ENCODE measurements at regions not wholly inside any gene's neighbourhood (a gene's known extent, or its start where the extent isn't known, plus 50 kb on each side); places are given as distances from the start of the nearest gene placed in this dataset.

- no peak for DNase-seq (ENCODE audit: low read depth in 6 of 9, low spot score in 9 of 9)
- WGBS = 95% methylated on average over 11 of the region's 11 CpGs
- H3K9me3 ChIP-seq (ENCODE audit: control insufficient read depth in 2 of 2, insufficient read depth in 1 of 2, low read length in 1 of 2) = no peaks in the 10 kb centered on the region
Observed at GRCh38 chr15:70395164-70395563, 297.4 kb upstream of the TLE3 start.

GRCh38 chr15:70390723-70391122 is 293.0 kb upstream of the TLE3 start:
- Histone ChIP-seq H3K9me3 (ENCODE audit: control insufficient read depth in 2 of 2, insufficient read depth in 1 of 2, low read length in 1 of 2) (no peaks in the 10 kb centered on the region), H3K4me3 (ENCODE audit: low read length in 2 of 2) (no peak overlapping the region), H3K36me3 (ENCODE audit: control insufficient read depth in 2 of 2, insufficient read depth in 2 of 2, low read length in 1 of 2) (no peaks in the 10 kb centered on the region), H3K27ac (ENCODE audit: low read depth in 1 of 2, low read length in 1 of 2) (no peak overlapping the region), H3K4me1 (ENCODE audit: control insufficient read depth in 2 of 2, insufficient read depth in 2 of 2, low read length in 2 of 2) (no peaks in the 10 kb centered on the region), H3K27me3 (ENCODE audit: control insufficient read depth in 2 of 2, insufficient read depth in 1 of 2, low read length in 1 of 2) (peaks cover 0 to 2% of the 10 kb centered on the region in 2 donors)
- DNase-seq (ENCODE audit: low read depth in 6 of 9, low spot score in 9 of 9) = no peak

More at GRCh38 chr15:70395164-70395563, 297.4 kb upstream of the TLE3 start:
- H3K4me1 ChIP-seq (ENCODE audit: control insufficient read depth in 2 of 2, insufficient read depth in 2 of 2, low read length in 2 of 2) = peaks cover 0 to 6% of the 10 kb centered on the region in 2 donors
- no peaks in the 10 kb centered on the region for H3K36me3 ChIP-seq (ENCODE audit: control insufficient read depth in 2 of 2, insufficient read depth in 2 of 2, low read length in 1 of 2)
- peaks cover 0 to 2% of the 10 kb centered on the region in 2 donors for H3K27me3 ChIP-seq (ENCODE audit: control insufficient read depth in 2 of 2, insufficient read depth in 1 of 2, low read length in 1 of 2)
- H3K4me3 ChIP-seq (ENCODE audit: low read length in 2 of 2) = no peak overlapping the region
- H3K27ac ChIP-seq (ENCODE audit: low read depth in 1 of 2, low read length in 1 of 2) = no peak overlapping the region

- H3K27me3 ChIP-seq (ENCODE audit: control insufficient read depth in 2 of 2, insufficient read depth in 1 of 2, low read length in 1 of 2) = no peaks in the 10 kb centered on the region
- H3K27ac ChIP-seq (ENCODE audit: low read depth in 1 of 2, low read length in 1 of 2) = no peak overlapping the region
- H3K36me3 ChIP-seq (ENCODE audit: control insufficient read depth in 2 of 2, insufficient read depth in 2 of 2, low read length in 1 of 2) = no peaks in the 10 kb centered on the region
- H3K4me3 ChIP-seq (ENCODE audit: low read length in 2 of 2) = no peak overlapping the region
- WGBS = 68% methylated on average over 2 of the region's 2 CpGs
- no peaks in the 10 kb centered on the region for H3K9me3 ChIP-seq (ENCODE audit: control insufficient read depth in 2 of 2, insufficient read depth in 1 of 2, low read length in 1 of 2)
- no peaks in the 10 kb centered on the region for H3K4me1 ChIP-seq (ENCODE audit: control insufficient read depth in 2 of 2, insufficient read depth in 2 of 2, low read length in 2 of 2)
- DNase-seq (ENCODE audit: low read depth in 6 of 9, low spot score in 9 of 9) = no peak
Observed at GRCh38 chr15:70387993-70388392, 290.3 kb upstream of the TLE3 start.

DNA sequence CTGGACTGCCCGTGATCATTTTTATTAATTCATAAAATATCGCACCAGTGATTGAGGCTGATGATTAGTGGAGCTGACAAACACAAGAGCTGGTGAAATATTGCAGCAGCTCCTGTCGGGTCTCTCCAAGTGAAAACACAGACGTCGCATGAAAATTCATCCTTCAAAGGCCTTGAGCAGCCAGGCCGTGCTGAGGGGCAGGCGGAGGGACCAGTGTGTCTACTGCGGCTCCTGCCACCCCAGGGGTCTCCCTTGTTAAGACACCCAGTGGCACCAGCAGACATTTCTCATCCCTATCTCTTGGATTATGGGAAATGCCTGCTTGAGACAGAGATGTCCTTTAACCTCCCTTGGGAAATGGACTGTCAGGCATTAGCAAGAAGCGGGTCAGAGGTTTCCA is 289.4 kb upstream of the TLE3 start:
- no peak for DNase-seq (ENCODE audit: low read depth in 6 of 9, low spot score in 9 of 9)
- WGBS = 98% methylated on average over 9 of the region's 9 CpGs
- Histone ChIP-seq H3K9me3 (ENCODE audit: control insufficient read depth in 2 of 2, insufficient read depth in 1 of 2, low read length in 1 of 2) (peaks cover 0 to 1% of the 10 kb centered on the region in 2 donors), H3K4me3 (ENCODE audit: low read length in 2 of 2) (no peak overlapping the region), H3K27ac (ENCODE audit: low read depth in 1 of 2, low read length in 1 of 2) (no peak overlapping the region), H3K4me1 (ENCODE audit: control insufficient read depth in 2 of 2, insufficient read depth in 2 of 2, low read length in 2 of 2) (no peaks in the 10 kb centered on the region), H3K36me3 (ENCODE audit: control insufficient read depth in 2 of 2, insufficient read depth in 2 of 2, low read length in 1 of 2) (no peaks in the 10 kb centered on the region), H3K27me3 (ENCODE audit: control insufficient read depth in 2 of 2, insufficient read depth in 1 of 2, low read length in 1 of 2) (no peaks in the 10 kb centered on the region)

DNA sequence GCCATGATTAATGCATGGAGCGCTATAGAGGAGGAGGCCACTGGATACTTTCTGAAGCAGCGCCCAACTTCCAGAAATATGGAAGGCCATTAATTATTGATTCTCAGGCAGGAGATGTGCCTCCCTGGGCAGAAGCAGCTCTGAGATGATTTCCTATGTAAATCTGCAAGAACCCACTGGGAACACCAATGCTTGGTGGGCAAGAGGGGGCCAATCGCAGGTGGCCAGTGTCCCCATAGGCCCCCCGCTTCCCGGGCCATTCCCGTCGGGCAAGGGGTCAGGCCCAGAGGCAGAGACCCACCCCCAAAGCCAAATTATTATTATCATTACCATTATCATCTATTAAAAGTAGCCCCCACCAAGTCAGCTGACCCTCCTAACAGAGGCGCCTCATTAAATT is 288.0 kb upstream of the TLE3 start:
- no peak overlapping the region for H3K4me3 ChIP-seq (ENCODE audit: low read length in 2 of 2)
- no peaks in the 10 kb centered on the region for H3K36me3 ChIP-seq (ENCODE audit: control insufficient read depth in 2 of 2, insufficient read depth in 2 of 2, low read length in 1 of 2)
- H3K4me1 ChIP-seq (ENCODE audit: control insufficient read depth in 2 of 2, insufficient read depth in 2 of 2, low read length in 2 of 2) = peaks cover 0 to 3% of the 10 kb centered on the region in 2 donors
- no peaks in the 10 kb centered on the region for H3K27me3 ChIP-seq (ENCODE audit: control insufficient read depth in 2 of 2, insufficient read depth in 1 of 2, low read length in 1 of 2)
- DNase-seq (ENCODE audit: low read depth in 6 of 9, low spot score in 9 of 9) = no peak
- no peak overlapping the region for H3K27ac ChIP-seq (ENCODE audit: low read depth in 1 of 2, low read length in 1 of 2)
- peaks cover 0 to 8% of the 10 kb centered on the region in 2 donors for H3K9me3 ChIP-seq (ENCODE audit: control insufficient read depth in 2 of 2, insufficient read depth in 1 of 2, low read length in 1 of 2)
- over 99% methylated on average over 8 of the region's 8 CpGs for WGBS

GRCh38 chr15:70385052-70385451 is 287.3 kb upstream of the TLE3 start:
- H3K36me3 ChIP-seq (ENCODE audit: control insufficient read depth in 2 of 2, insufficient read depth in 2 of 2, low read length in 1 of 2) = no peaks in the 10 kb centered on the region
- H3K27me3 ChIP-seq (ENCODE audit: control insufficient read depth in 2 of 2, insufficient read depth in 1 of 2, low read length in 1 of 2) = no peaks in the 10 kb centered on the region
- no peak overlapping the region for H3K4me3 ChIP-seq (ENCODE audit: low read length in 2 of 2)
- peaks cover 0 to 9% of the 10 kb centered on the region in 2 donors for H3K4me1 ChIP-seq (ENCODE audit: control insufficient read depth in 2 of 2, insufficient read depth in 2 of 2, low read length in 2 of 2)
- WGBS = 94% methylated on average over 6 of the region's 6 CpGs
- no peak overlapping the region for H3K27ac ChIP-seq (ENCODE audit: low read depth in 1 of 2, low read length in 1 of 2)
- H3K9me3 ChIP-seq (ENCODE audit: control insufficient read depth in 2 of 2, insufficient read depth in 1 of 2, low read length in 1 of 2) = peaks cover 0 to 8% of the 10 kb centered on the region in 2 donors
- DNase-seq (ENCODE audit: low read depth in 6 of 9, low spot score in 9 of 9) = no peak

GRCh38 chr15:70383856-70384255 is 286.1 kb upstream of the TLE3 start:
- H3K36me3 ChIP-seq (ENCODE audit: control insufficient read depth in 2 of 2, insufficient read depth in 2 of 2, low read length in 1 of 2) = no peaks in the 10 kb centered on the region
- H3K27ac ChIP-seq (ENCODE audit: low read depth in 1 of 2, low read length in 1 of 2) = no peak overlapping the region
- H3K4me3 ChIP-seq (ENCODE audit: low read length in 2 of 2) = no peak overlapping the region
- H3K4me1 ChIP-seq (ENCODE audit: control insufficient read depth in 2 of 2, insufficient read depth in 2 of 2, low read length in 2 of 2) = peaks cover 0 to 11% of the 10 kb centered on the region in 2 donors
- WGBS = 96% methylated on average over 8 of the region's 8 CpGs
- no peaks in the 10 kb centered on the region for H3K27me3 ChIP-seq (ENCODE audit: control insufficient read depth in 2 of 2, insufficient read depth in 1 of 2, low read length in 1 of 2)
- H3K9me3 ChIP-seq (ENCODE audit: control insufficient read depth in 2 of 2, insufficient read depth in 1 of 2, low read length in 1 of 2) = peaks cover 0 to 8% of the 10 kb centered on the region in 2 donors
- DNase-seq (ENCODE audit: low read depth in 6 of 9, low spot score in 9 of 9) = no peak

- H3K4me3 ChIP-seq (ENCODE audit: low read length in 2 of 2) = no peak overlapping the region
- no peaks in the 10 kb centered on the region for H3K36me3 ChIP-seq (ENCODE audit: control insufficient read depth in 2 of 2, insufficient read depth in 2 of 2, low read length in 1 of 2)
- WGBS = 97% methylated on average over 14 of the region's 14 CpGs
- peaks cover 0 to 8% of the 10 kb centered on the region in 2 donors for H3K9me3 ChIP-seq (ENCODE audit: control insufficient read depth in 2 of 2, insufficient read depth in 1 of 2, low read length in 1 of 2)
- H3K4me1 ChIP-seq (ENCODE audit: control insufficient read depth in 2 of 2, insufficient read depth in 2 of 2, low read length in 2 of 2) = peaks cover 0 to 17% of the 10 kb centered on the region in 2 donors
- H3K27me3 ChIP-seq (ENCODE audit: control insufficient read depth in 2 of 2, insufficient read depth in 1 of 2, low read length in 1 of 2) = no peaks in the 10 kb centered on the region
- no peak for DNase-seq (ENCODE audit: low read depth in 6 of 9, low spot score in 9 of 9)
- no peak overlapping the region for H3K27ac ChIP-seq (ENCODE audit: low read depth in 1 of 2, low read length in 1 of 2)
Observed at GRCh38 chr15:70382762-70383458, 285.2 kb upstream of the TLE3 start.

- 95% methylated on average over 7 of the region's 7 CpGs for WGBS
Observed at GRCh38 chr15:70382009-70382749, 284.5 kb upstream of the TLE3 start.

More at GRCh38 chr15:70382009-70382749, 284.5 kb upstream of the TLE3 start:
- Histone ChIP-seq H3K27ac (ENCODE audit: low read depth in 1 of 2, low read length in 1 of 2) (no peak overlapping the region), H3K36me3 (ENCODE audit: control insufficient read depth in 2 of 2, insufficient read depth in 2 of 2, low read length in 1 of 2) (no peaks in the 10 kb centered on the region), H3K4me3 (ENCODE audit: low read length in 2 of 2) (no peak overlapping the region), H3K4me1 (ENCODE audit: control insufficient read depth in 2 of 2, insufficient read depth in 2 of 2, low read length in 2 of 2) (peaks cover 0 to 24% of the 10 kb centered on the region in 2 donors), H3K27me3 (ENCODE audit: control insufficient read depth in 2 of 2, insufficient read depth in 1 of 2, low read length in 1 of 2) (peaks cover 0 to 3% of the 10 kb centered on the region in 2 donors), H3K9me3 (ENCODE audit: control insufficient read depth in 2 of 2, insufficient read depth in 1 of 2, low read length in 1 of 2) (peaks cover 0 to 8% of the 10 kb centered on the region in 2 donors)
- no peak for DNase-seq (ENCODE audit: low read depth in 6 of 9, low spot score in 9 of 9)

Data from thymus (tissue), 11 donors.